ENCODE measurements at regions not wholly inside any gene's neighbourhood (a gene's known extent, or its start where the extent isn't known, plus 50 kb on each side); places are given as distances from the start of the nearest gene placed in this dataset.

DNA sequence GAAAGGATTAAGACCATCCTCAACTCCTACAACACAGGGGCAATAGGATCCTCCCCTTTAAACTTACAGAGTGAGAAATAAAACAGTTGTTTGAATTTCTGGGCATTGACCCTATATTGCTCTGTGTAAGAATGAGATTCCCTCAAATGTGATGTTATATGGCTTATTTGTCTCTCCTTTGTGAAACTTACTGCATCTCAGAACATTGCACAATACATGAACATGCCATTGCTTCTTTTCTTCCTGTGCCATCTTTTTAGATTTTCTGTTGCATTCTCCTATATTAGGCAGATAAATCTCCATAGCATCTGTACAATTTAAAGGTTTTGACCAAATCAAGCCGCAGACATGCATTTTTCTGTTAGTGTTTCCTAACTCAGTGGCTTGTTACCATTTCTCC is 941.9 kb upstream of the FANCL start:
- POLR2A ChIA-PET: no interaction called here
- BruUV-seq (replicated peaks): no TSS peak
- in situ Hi-C loops (cut with HindIII; ENCODE audit: low pct_unique_long_range_greater_than_20kb, low sequenced_read_pairs) (no loop called here), intact Hi-C loops (cut with micrococcal nuclease; ENCODE audit: unreplicated experiment) (no loop called here)
- H3K36me3 ChIP-seq (ENCODE audit: control insufficient read depth, insufficient read depth, low read length): no peaks in the 10 kb centered on the region
- no peaks in the 10 kb centered on the region for H3K27me3 ChIP-seq (ENCODE audit: control insufficient read depth, insufficient read depth, low read length)
- DNase-seq (ENCODE audit: low read depth, low spot score) (no peak), ATAC-seq (no peak)
- H3K4me3 ChIP-seq (ENCODE audit: low read depth in 2 of 2, low read length in 2 of 2): no peak overlapping the region
- no peak for TF ChIP-seq POLR2AphosphoS5 (IDR thresholded peaks at IDR 0.05; ENCODE audit: low read depth, low read length)
- TF ChIP-seq, protein P1, sequence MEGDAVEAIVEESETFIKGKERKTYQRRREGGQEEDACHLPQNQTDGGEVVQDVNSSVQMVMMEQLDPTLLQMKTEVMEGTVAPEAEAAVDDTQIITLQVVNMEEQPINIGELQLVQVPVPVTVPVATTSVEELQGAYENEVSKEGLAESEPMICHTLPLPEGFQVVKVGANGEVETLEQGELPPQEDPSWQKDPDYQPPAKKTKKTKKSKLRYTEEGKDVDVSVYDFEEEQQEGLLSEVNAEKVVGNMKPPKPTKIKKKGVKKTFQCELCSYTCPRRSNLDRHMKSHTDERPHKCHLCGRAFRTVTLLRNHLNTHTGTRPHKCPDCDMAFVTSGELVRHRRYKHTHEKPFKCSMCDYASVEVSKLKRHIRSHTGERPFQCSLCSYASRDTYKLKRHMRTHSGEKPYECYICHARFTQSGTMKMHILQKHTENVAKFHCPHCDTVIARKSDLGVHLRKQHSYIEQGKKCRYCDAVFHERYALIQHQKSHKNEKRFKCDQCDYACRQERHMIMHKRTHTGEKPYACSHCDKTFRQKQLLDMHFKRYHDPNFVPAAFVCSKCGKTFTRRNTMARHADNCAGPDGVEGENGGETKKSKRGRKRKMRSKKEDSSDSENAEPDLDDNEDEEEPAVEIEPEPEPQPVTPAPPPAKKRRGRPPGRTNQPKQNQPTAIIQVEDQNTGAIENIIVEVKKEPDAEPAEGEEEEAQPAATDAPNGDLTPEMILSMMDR (IDR thresholded peaks at IDR 0.05): no peak
- H3K27ac ChIP-seq (ENCODE audit: low read length): no peak overlapping the region
- H3K4me1 ChIP-seq (ENCODE audit: control insufficient read depth, insufficient read depth, low read length): no peaks in the 10 kb centered on the region
- CTCF ChIA-PET: no interaction called here
- no peaks in the 10 kb centered on the region for H3K9me3 ChIP-seq (ENCODE audit: control insufficient read depth, insufficient read depth, low read depth, low read length)

DNA sequence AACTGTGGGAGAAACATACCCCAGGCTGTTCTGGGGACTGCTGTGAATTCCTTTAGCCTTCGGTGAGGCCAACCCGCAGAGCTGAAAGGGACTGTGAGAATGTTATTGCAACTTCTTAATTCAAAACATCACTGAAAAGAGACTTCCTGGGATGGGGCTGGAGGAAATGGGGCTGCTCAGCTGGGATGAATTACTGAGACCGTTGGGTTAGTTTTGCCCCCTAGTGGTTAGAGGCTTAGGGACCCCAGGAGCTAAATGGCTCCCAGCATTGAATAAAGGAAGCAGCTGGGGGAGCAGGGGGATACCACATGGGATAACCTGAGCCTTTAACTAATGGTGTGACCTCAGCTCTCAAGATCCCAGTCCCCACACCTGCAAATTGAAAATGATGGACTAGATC is 941.1 kb upstream of the FANCL start:
- Histone ChIP-seq H3K27ac (ENCODE audit: low read length) (no peak overlapping the region), H3K9me3 (ENCODE audit: control insufficient read depth, insufficient read depth, low read depth, low read length) (no peaks in the 10 kb centered on the region), H3K27me3 (ENCODE audit: control insufficient read depth, insufficient read depth, low read length) (no peaks in the 10 kb centered on the region), H3K36me3 (ENCODE audit: control insufficient read depth, insufficient read depth, low read length) (no peaks in the 10 kb centered on the region), H3K4me3 (ENCODE audit: low read depth in 2 of 2, low read length in 2 of 2) (no peak overlapping the region), H3K4me1 (ENCODE audit: control insufficient read depth, insufficient read depth, low read length) (no peaks in the 10 kb centered on the region)
- TF ChIP-seq POLR2AphosphoS5 (IDR thresholded peaks at IDR 0.05; ENCODE audit: low read depth, low read length) (no peak), SIN3A (IDR thresholded peaks at IDR 0.05; ENCODE audit: borderline replicate concordance, insufficient read depth, low read depth, low read length) (no peak), TCF7L2 (IDR thresholded peaks at IDR 0.05; ENCODE audit: low read depth, low read length) (no peak)
- TF ChIP-seq, protein P2, sequence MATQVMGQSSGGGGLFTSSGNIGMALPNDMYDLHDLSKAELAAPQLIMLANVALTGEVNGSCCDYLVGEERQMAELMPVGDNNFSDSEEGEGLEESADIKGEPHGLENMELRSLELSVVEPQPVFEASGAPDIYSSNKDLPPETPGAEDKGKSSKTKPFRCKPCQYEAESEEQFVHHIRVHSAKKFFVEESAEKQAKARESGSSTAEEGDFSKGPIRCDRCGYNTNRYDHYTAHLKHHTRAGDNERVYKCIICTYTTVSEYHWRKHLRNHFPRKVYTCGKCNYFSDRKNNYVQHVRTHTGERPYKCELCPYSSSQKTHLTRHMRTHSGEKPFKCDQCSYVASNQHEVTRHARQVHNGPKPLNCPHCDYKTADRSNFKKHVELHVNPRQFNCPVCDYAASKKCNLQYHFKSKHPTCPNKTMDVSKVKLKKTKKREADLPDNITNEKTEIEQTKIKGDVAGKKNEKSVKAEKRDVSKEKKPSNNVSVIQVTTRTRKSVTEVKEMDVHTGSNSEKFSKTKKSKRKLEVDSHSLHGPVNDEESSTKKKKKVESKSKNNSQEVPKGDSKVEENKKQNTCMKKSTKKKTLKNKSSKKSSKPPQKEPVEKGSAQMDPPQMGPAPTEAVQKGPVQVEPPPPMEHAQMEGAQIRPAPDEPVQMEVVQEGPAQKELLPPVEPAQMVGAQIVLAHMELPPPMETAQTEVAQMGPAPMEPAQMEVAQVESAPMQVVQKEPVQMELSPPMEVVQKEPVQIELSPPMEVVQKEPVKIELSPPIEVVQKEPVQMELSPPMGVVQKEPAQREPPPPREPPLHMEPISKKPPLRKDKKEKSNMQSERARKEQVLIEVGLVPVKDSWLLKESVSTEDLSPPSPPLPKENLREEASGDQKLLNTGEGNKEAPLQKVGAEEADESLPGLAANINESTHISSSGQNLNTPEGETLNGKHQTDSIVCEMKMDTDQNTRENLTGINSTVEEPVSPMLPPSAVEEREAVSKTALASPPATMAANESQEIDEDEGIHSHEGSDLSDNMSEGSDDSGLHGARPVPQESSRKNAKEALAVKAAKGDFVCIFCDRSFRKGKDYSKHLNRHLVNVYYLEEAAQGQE (IDR thresholded peaks at IDR 0.05; ENCODE audit: insufficient read depth in 1 of 2, low read depth in 2 of 2, low read length in 1 of 2): no peak
- TF ChIP-seq, protein P1 (IDR thresholded peaks at IDR 0.05): peak; percentile 63
- no TSS peak for BruUV-seq (replicated peaks)
- ChIA-PET CTCF (no interaction called here), POLR2A (no interaction called here)
- in situ Hi-C loops (cut with HindIII; ENCODE audit: low pct_unique_long_range_greater_than_20kb, low sequenced_read_pairs): no loop called here
- peak; percentile 60; the same call in 1 of the 2 replicates for ATAC-seq
- no peak for DNase-seq (ENCODE audit: low read depth, low spot score)
- intact Hi-C loops (cut with micrococcal nuclease; ENCODE audit: unreplicated experiment): no loop called here

DNA sequence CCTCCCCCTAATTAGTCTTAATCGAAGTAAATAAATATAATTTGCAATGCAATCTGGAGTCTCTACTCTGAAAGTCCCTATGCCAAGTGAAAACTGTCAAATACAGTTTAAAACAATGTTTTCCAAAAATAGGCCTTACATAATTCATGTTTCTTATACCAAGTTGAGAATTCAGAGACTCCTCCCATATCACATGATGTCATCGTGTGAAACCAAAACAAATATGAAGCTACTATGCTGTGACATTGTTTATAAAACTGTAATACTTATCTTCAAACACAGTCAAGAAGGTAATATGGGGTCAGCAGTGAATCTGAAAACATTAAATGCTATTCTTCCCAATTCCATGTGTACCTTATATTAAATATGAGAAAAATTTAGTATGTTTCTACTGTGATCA is 940.2 kb upstream of the FANCL start:
- Histone ChIP-seq H3K36me3 (ENCODE audit: control insufficient read depth, insufficient read depth, low read length) (no peaks in the 10 kb centered on the region), H3K27me3 (ENCODE audit: control insufficient read depth, insufficient read depth, low read length) (no peaks in the 10 kb centered on the region), H3K4me3 (ENCODE audit: low read depth in 2 of 2, low read length in 2 of 2) (no peak overlapping the region), H3K27ac (ENCODE audit: low read length) (no peak overlapping the region), H3K4me1 (ENCODE audit: control insufficient read depth, insufficient read depth, low read length) (no peaks in the 10 kb centered on the region), H3K9me3 (ENCODE audit: control insufficient read depth, insufficient read depth, low read depth, low read length) (no peaks in the 10 kb centered on the region)
- no peak for ATAC-seq
- TF ChIP-seq SIN3A (IDR thresholded peaks at IDR 0.05; ENCODE audit: borderline replicate concordance, insufficient read depth, low read depth, low read length): no peak
- no peak for TF ChIP-seq TCF7L2 (IDR thresholded peaks at IDR 0.05; ENCODE audit: low read depth, low read length)
- TF ChIP-seq, protein P1 (IDR thresholded peaks at IDR 0.05): no peak
- TF ChIP-seq, protein P2 (IDR thresholded peaks at IDR 0.05; ENCODE audit: insufficient read depth in 1 of 2, low read depth in 2 of 2, low read length in 1 of 2): no peak
- TF ChIP-seq POLR2AphosphoS5 (IDR thresholded peaks at IDR 0.05; ENCODE audit: low read depth, low read length): no peak
- no peak for DNase-seq (ENCODE audit: low read depth, low spot score)
- ChIA-PET POLR2A (no interaction called here), CTCF (no interaction called here)
- no TSS peak for BruUV-seq (replicated peaks)
- intact Hi-C loops (cut with micrococcal nuclease; ENCODE audit: unreplicated experiment): no loop called here
- in situ Hi-C loops (cut with HindIII; ENCODE audit: low pct_unique_long_range_greater_than_20kb, low sequenced_read_pairs): no loop called here
